ENCODE measurements at regions not wholly inside any gene's neighbourhood (a gene's known extent, or its start where the extent isn't known, plus 50 kb on each side); places are given as distances from the start of the nearest gene placed in this dataset.

- TF ChIP-seq, protein P1, sequence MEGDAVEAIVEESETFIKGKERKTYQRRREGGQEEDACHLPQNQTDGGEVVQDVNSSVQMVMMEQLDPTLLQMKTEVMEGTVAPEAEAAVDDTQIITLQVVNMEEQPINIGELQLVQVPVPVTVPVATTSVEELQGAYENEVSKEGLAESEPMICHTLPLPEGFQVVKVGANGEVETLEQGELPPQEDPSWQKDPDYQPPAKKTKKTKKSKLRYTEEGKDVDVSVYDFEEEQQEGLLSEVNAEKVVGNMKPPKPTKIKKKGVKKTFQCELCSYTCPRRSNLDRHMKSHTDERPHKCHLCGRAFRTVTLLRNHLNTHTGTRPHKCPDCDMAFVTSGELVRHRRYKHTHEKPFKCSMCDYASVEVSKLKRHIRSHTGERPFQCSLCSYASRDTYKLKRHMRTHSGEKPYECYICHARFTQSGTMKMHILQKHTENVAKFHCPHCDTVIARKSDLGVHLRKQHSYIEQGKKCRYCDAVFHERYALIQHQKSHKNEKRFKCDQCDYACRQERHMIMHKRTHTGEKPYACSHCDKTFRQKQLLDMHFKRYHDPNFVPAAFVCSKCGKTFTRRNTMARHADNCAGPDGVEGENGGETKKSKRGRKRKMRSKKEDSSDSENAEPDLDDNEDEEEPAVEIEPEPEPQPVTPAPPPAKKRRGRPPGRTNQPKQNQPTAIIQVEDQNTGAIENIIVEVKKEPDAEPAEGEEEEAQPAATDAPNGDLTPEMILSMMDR (IDR thresholded peaks at IDR 0.05; ENCODE audit: low read depth, low read length, poor library complexity, severe bottlenecking), result no peak
- no peak for TF ChIP-seq EZH2phosphoT487 (IDR thresholded peaks at IDR 0.05; ENCODE audit: borderline replicate concordance, low read length)
Measured at GRCh38 chr10:9819756-9820494, 1197.7 kb upstream of the CELF2 start.

Data from DOHH2 (cell line).